PC-3 (cell line): ENCODE measurements at regions not wholly inside any gene's neighbourhood (a gene's known extent, or its start where the extent isn't known, plus 50 kb on each side); places are given as distances from the start of the nearest gene placed in this dataset.

Experiments used
- ATAC-seq: fragments of 200-7000 bp; cut with Tn5 transposase; 2 replicates; pipeline ENCODE4 v1.9.1; 2020; ENCODE audit warnings: mild to moderate bottlenecking, moderate library complexity
- BruUV-seq: library from RNA; stranded (reverse); fragments of 400-500 nt; replicated peaks from 2 replicates; lab custom pipeline; 2021; lab: Mats Ljungman, UMichigan
- CTCF ChIA-PET: fragments of 300-600 bp; sonication (Branson Sonifier 250); formaldehyde crosslinking; loops from one replicate; lab custom pipeline; 2022; ENCODE audit warnings: antibody characterized with exemption; lab: Charles Lee
- POLR2A ChIA-PET: fragments of 300-600 bp; sonication (Branson Sonifier 250); formaldehyde crosslinking; loops from one replicate; lab custom pipeline; 2022; ENCODE audit warnings: antibody characterized with exemption; ENCODE audit not compliant: unreplicated experiment; lab: Charles Lee
- DNase-seq: peaks from one replicate; pipeline ENCODE4 v3.0.0-alpha.2; 2015
- H2AFZ ChIP-seq: fragments of 300-600 bp; sonication (generic); 2 replicates; pipeline ENCODE4 v1.6.0; 2016; ENCODE audit warnings: antibody characterized with exemption, low read length
- H3F3A ChIP-seq: fragments of 300-600 bp; sonication (generic); one replicate; pipeline ENCODE4 v1.6.0; 2017; ENCODE audit warnings: antibody characterized with exemption, low read length, control low read depth, mild to moderate bottlenecking; ENCODE audit not compliant: unreplicated experiment
- H3K27ac ChIP-seq: fragments of 300-600 bp; sonication (generic); 2 replicates; pipeline ENCODE4 v1.5.1; 2016; ENCODE audit warnings: mild to moderate bottlenecking, low read length
- H3K27me3 ChIP-seq: fragments of 300-600 bp; sonication (generic); 2 replicates; pipeline ENCODE4 v1.6.1; 2016; ENCODE audit warnings: low read length, mixed read lengths
- H3K36me3 ChIP-seq: fragments of 300-600 bp; sonication (generic); 2 replicates; pipeline ENCODE4 v1.6.1; 2016; ENCODE audit warnings: low read depth, mixed run types, low read length, mixed read lengths
- H3K4me1 ChIP-seq: fragments of 300-600 bp; sonication (generic); 2 replicates; pipeline ENCODE4 v1.5.1; 2016; ENCODE audit warnings: low read length; ENCODE audit not compliant: insufficient read depth
- H3K4me2 ChIP-seq: fragments of 300-600 bp; sonication (generic); 2 replicates; pipeline ENCODE4 v1.6.0; 2016; ENCODE audit warnings: low read length
- H3K4me3 ChIP-seq: fragments of 300-600 bp; sonication (generic); 2 replicates; pipeline ENCODE4 v1.5.1; 2016; ENCODE audit warnings: mild to moderate bottlenecking, low read length, mixed read lengths
- H3K79me2 ChIP-seq: fragments of 300-600 bp; sonication (generic); 2 replicates; pipeline ENCODE4 v1.6.1; 2017; ENCODE audit warnings: low read length, mixed read lengths
- H3K9ac ChIP-seq: fragments of 300-600 bp; sonication (generic); 2 replicates; pipeline ENCODE4 v1.6.0; 2016; ENCODE audit warnings: mild to moderate bottlenecking, low read length
- H3K9me2 ChIP-seq: fragments of 300-600 bp; sonication (generic); replicated peaks from 2 replicates; pipeline ENCODE4 v1.6.1; 2016; ENCODE audit warnings: mixed run types, low read length, mixed read lengths
- H3K9me3 ChIP-seq: fragments of 300-600 bp; sonication (generic); 2 replicates; pipeline ENCODE4 v1.6.1; 2016; ENCODE audit warnings: low read length, mixed read lengths
- H4K20me1 ChIP-seq: fragments of 300-600 bp; sonication (generic); 2 replicates; pipeline ENCODE4 v1.6.1; 2016; ENCODE audit warnings: low read length, mixed read lengths
- CTCF ChIP-seq: fragments of 300-600 bp; sonication (generic); conservative IDR thresholded peaks from 2 replicates; pipeline ENCODE4 v1.5.1; 2017; ENCODE audit warnings: antibody characterized with exemption, low read depth, mild to moderate bottlenecking, low read length
- EZH2 ChIP-seq: fragments of 300-600 bp; sonication (generic); IDR thresholded peaks from one replicate; pipeline ENCODE4 v1.6.1; 2017; ENCODE audit warnings: antibody characterized with exemption, mild to moderate bottlenecking, low read length; ENCODE audit not compliant: unreplicated experiment
- EZH2phosphoT487 ChIP-seq: fragments of 300-600 bp; sonication (generic); IDR thresholded peaks from 2 replicates; pipeline ENCODE4 v1.6.1; 2018; ENCODE audit warnings: mild to moderate bottlenecking, antibody characterized with exemption, low read length, borderline replicate concordance
- intact Hi-C: fragments of 100-400 bp; cut with micrococcal nuclease; formaldehyde crosslinking; loops from 2 replicates; pipeline ENCODE4 v1.9.0; 2023

DNA sequence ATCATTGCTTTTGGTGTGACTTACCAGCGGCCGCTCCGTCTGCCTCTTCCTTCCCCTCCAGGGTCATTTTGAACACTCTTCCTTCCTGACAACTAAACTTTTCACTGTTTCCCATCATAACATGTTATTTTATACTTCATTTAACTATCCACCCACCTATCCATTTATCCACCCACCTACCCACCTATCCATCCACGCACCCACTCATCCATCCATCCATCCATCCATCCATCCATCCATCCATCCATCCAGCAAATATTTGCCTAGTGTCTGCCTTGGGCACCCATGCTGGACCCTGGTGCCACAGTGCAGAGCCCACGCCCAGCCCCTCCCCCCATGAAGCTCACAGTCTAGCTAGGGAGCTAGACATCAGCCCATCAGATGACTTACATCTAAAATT is 254.9 kb downstream of the TLE3 start:
- Histone ChIP-seq H3K9me2 (no peaks in the 10 kb centered on the region), H3K4me3 (no peak overlapping the region), H3K27me3 (peaks cover 33% of the 10 kb centered on the region), H3K9me3 (no peaks in the 10 kb centered on the region), H3F3A (no peaks in the 10 kb centered on the region), H3K4me1 (no peaks in the 10 kb centered on the region), H4K20me1 (no peaks in the 10 kb centered on the region), H3K4me2 (no peak overlapping the region), H2AFZ (no peak overlapping the region), H3K27ac (no peak overlapping the region), H3K36me3 (no peaks in the 10 kb centered on the region), H3K79me2 (no peaks in the 10 kb centered on the region), H3K9ac (no peak overlapping the region)
- no peak for ATAC-seq
- intact Hi-C loops = no loop called here
- DNase-seq = no peak
- no peak for TF ChIP-seq EZH2phosphoT487
- no peak for TF ChIP-seq EZH2
- CTCF ChIA-PET = no interaction called here
- POLR2A ChIA-PET = no interaction called here
- no TSS peak for BruUV-seq

DNA sequence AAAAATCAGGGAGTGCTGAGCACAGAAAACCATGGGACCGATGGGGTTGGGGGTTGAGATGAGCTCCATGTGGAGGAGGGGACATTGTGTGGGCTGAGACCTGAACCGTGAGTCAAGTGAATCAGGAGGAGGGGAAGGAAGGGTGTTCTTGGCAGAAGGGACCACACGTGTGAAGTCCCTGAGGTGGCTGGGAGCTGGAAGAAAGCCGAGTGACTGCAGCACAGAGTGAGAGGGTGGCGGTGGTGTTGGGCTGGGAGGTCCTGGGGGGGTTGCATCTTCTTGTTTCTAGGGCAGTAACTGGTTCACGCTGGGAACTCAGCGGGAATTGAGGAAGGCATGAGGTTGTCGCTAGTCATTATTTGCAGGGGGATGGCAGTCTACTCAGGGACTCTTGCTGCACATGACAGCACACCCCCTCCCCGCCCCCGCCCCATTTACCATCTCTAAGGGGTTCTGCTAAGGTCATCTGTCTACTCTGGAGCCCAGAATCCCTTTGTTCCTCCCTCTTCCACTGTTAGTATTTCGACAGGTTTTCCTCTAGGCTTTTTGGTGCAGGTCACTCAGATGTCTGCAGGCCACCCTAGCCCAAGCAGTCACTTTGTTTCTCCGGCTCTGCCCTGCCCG is 254.3 kb downstream of the TLE3 start:
- Histone ChIP-seq H3K27ac (no peak overlapping the region), H3K4me2 (no peak overlapping the region), H2AFZ (no peak overlapping the region), H3K79me2 (no peaks in the 10 kb centered on the region), H3K4me1 (no peaks in the 10 kb centered on the region), H3K36me3 (no peaks in the 10 kb centered on the region), H3K9me3 (no peaks in the 10 kb centered on the region), H4K20me1 (no peaks in the 10 kb centered on the region), H3K9me2 (no peaks in the 10 kb centered on the region), H3K27me3 (peaks cover 33% of the 10 kb centered on the region), H3K4me3 (no peak overlapping the region), H3K9ac (no peak overlapping the region), H3F3A (no peaks in the 10 kb centered on the region)
- intact Hi-C loops = no loop called here
- TF ChIP-seq EZH2phosphoT487 (no peak), CTCF (no peak), EZH2 (no peak)
- ChIA-PET CTCF (no interaction called here), POLR2A (no interaction called here)
- BruUV-seq = no TSS peak
- DNase-seq (no peak), ATAC-seq (no peak)

DNA sequence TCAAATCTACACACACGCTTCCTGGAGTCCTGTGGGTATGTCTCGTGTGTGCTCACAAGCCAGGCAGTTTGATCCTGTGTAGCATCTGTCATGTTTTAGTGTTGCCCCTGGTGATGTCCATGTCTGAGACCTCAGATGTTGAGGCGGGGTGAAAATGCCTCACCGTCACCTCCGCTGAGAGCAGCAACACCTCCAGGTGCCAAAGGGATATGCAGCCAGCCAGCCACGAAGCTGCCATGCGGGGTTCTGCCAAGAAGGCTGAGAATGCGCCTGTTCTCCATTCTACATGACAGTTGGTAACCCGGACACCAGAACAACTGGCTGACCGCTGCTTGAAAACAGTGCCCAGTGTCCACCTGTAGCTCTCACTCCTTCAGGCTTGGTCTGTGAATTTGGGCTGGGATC is 253.8 kb downstream of the TLE3 start:
- DNase-seq = no peak
- no peaks in the 10 kb centered on the region for H3K36me3 ChIP-seq
- intact Hi-C loops = no loop called here
- CTCF ChIA-PET = no interaction called here
- no peak overlapping the region for H2AFZ ChIP-seq
- no peak for ATAC-seq
- BruUV-seq = no TSS peak
- H3K4me1 ChIP-seq = no peaks in the 10 kb centered on the region
- peaks cover 33% of the 10 kb centered on the region for H3K27me3 ChIP-seq
- no peak overlapping the region for H3K27ac ChIP-seq
- no peaks in the 10 kb centered on the region for H3K79me2 ChIP-seq
- H3F3A ChIP-seq = no peaks in the 10 kb centered on the region
- H3K4me3 ChIP-seq = no peak overlapping the region
- TF ChIP-seq EZH2 = no peak
- no peak for TF ChIP-seq EZH2phosphoT487
- no peak for TF ChIP-seq CTCF
- H3K9me2 ChIP-seq = no peaks in the 10 kb centered on the region
- no peaks in the 10 kb centered on the region for H4K20me1 ChIP-seq
- no peaks in the 10 kb centered on the region for H3K9me3 ChIP-seq
- H3K4me2 ChIP-seq = no peak overlapping the region
- POLR2A ChIA-PET = no interaction called here
- no peak overlapping the region for H3K9ac ChIP-seq
